Panc1 (cell line): ENCODE measurements at regions not wholly inside any gene's neighbourhood (a gene's known extent, or its start where the extent isn't known, plus 50 kb on each side); places are given as distances from the start of the nearest gene placed in this dataset.

Experiments
- ATAC-seq: fragments of 200-7000 bp; cut with Tn5 transposase; 2 replicates; pipeline ENCODE4 v1.9.1; 2020; ENCODE audit warnings: mild to moderate bottlenecking, moderate library complexity
- BruUV-seq: library from RNA; stranded (reverse); fragments of 400-500 nt; replicated peaks from 2 replicates; lab custom pipeline; 2021; lab: Mats Ljungman, UMichigan
- CTCF ChIA-PET: fragments of 300-600 bp; sonication (Branson Sonifier 250); formaldehyde crosslinking; loops from one replicate; lab custom pipeline; 2022; ENCODE audit warnings: antibody characterized with exemption; lab: Charles Lee
- POLR2A ChIA-PET: fragments of 300-600 bp; sonication (Branson Sonifier 250); formaldehyde crosslinking; loops from one replicate; lab custom pipeline; 2022; ENCODE audit warnings: antibody characterized with exemption; lab: Charles Lee
- DNase-seq: peaks from one replicate; pipeline ENCODE4 v3.0.0-alpha.2; 2010; ENCODE audit warnings: low read depth, low spot score
- H3K27ac ChIP-seq: 2 replicates; pipeline ENCODE4 v1.5.1; 2011; ENCODE audit warnings: mild to moderate bottlenecking, low read length, inconsistent platforms
- H3K27me3 ChIP-seq: fragments of 200-500 bp; sonication (Bioruptor generic); 2 replicates; pipeline ENCODE4 v1.6.0; 2014; ENCODE audit warnings: low read length, inconsistent platforms; ENCODE audit not compliant: control insufficient read depth, insufficient read depth
- H3K36me3 ChIP-seq: fragments of 200-500 bp; sonication (Bioruptor generic); 2 replicates; pipeline ENCODE4 v1.5.1; 2014; ENCODE audit warnings: inconsistent platforms, mild to moderate bottlenecking, low read length, moderate library complexity; ENCODE audit not compliant: control insufficient read depth, insufficient read depth
- H3K4me1 ChIP-seq: 2 replicates; pipeline ENCODE4 v1.5.1; 2011; ENCODE audit warnings: inconsistent platforms, mild to moderate bottlenecking, low read length, moderate library complexity; ENCODE audit not compliant: control insufficient read depth, insufficient read depth
- H3K4me3 ChIP-seq, 2 experiments: 2 replicates each; pipeline ENCODE4 v1.5.1; 2011 to 2012; ENCODE audit warnings: low read depth in 2 of 2, low read length in 2 of 2, mild to moderate bottlenecking in 2 of 2, inconsistent platforms in 1 of 2, moderate library complexity in 1 of 2
- H3K9me3 ChIP-seq: fragments of 200-500 bp; sonication (Bioruptor generic); 2 replicates; pipeline ENCODE4 v1.5.1; 2014; ENCODE audit warnings: low read depth, mild to moderate bottlenecking, inconsistent platforms, low read length, moderate library complexity; ENCODE audit not compliant: control insufficient read depth, insufficient read depth
- POLR2AphosphoS5 ChIP-seq: IDR thresholded peaks from 2 replicates; pipeline ENCODE4 v1.6.1; 2012; ENCODE audit warnings: mild to moderate bottlenecking, low read depth, low read length, moderate library complexity
- SIN3A ChIP-seq: IDR thresholded peaks from 2 replicates; pipeline ENCODE4 v1.6.1; 2012; ENCODE audit warnings: low read depth, mild to moderate bottlenecking, low read length, moderate library complexity, borderline replicate concordance; ENCODE audit not compliant: insufficient read depth
- in situ Hi-C: cut with HindIII; loops from 2 replicates; pipeline ENCODE4 v1.10.0; 2016; ENCODE audit warnings: low sequenced_read_pairs, low pct_unique_long_range_greater_than_20kb
- intact Hi-C: fragments of 100-400 bp; cut with micrococcal nuclease; formaldehyde crosslinking; loops from one replicate; pipeline ENCODE4 v1.10.0; 2022; ENCODE audit not compliant: unreplicated experiment
- TF ChIP-seq, protein P1 (sequence below): fragments of 450-650 bp; IDR thresholded peaks from 2 replicates; pipeline ENCODE4 v1.5.1; 2017; ENCODE audit warnings: mild to moderate bottlenecking
- TF ChIP-seq, protein P2 (sequence below), 2 experiments: IDR thresholded peaks; 2 replicates each; pipeline ENCODE4 v1.6.1; 2011 to 2012; ENCODE audit warnings: low read depth in 2 of 2, control low read depth in 1 of 2, low read length in 1 of 2, mild to moderate bottlenecking in 1 of 2, moderate library complexity in 1 of 2; ENCODE audit not compliant: insufficient read depth in 1 of 2

DNA sequence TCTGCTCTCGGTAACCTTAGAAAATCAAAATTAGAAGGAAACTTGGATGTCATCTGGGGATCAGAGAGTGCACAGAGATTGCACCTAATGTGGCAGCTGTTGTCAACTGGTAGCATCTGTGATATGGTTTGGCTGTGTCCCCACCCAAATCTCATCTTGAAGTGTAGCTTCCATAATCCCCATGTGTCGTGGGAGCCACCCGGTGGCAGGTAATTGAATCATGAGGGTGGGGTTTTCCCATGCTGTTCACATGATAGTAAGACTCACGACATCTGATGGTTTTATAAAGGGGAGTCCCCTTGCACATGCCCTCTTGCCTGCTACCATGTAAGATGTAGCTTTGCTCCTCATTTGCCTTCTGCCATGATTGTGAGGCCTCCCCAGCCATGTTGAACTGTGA lies 127.7 kb upstream of the SRRM4 start:
- no TSS peak for BruUV-seq
- intact Hi-C loops: loop anchor here (5.0 kb wide), 1 partner anchor 446 kb away; no protein-coding TSS in a partner anchor
- DNase-seq (no peak), ATAC-seq (no peak)
- H3K4me3 ChIP-seq: no peak overlapping the region
- no peaks in the 10 kb centered on the region for H3K36me3 ChIP-seq
- ChIA-PET CTCF (no interaction called here), POLR2A (no interaction called here)
- no peaks in the 10 kb centered on the region for H3K9me3 ChIP-seq
- TF ChIP-seq, protein P1, sequence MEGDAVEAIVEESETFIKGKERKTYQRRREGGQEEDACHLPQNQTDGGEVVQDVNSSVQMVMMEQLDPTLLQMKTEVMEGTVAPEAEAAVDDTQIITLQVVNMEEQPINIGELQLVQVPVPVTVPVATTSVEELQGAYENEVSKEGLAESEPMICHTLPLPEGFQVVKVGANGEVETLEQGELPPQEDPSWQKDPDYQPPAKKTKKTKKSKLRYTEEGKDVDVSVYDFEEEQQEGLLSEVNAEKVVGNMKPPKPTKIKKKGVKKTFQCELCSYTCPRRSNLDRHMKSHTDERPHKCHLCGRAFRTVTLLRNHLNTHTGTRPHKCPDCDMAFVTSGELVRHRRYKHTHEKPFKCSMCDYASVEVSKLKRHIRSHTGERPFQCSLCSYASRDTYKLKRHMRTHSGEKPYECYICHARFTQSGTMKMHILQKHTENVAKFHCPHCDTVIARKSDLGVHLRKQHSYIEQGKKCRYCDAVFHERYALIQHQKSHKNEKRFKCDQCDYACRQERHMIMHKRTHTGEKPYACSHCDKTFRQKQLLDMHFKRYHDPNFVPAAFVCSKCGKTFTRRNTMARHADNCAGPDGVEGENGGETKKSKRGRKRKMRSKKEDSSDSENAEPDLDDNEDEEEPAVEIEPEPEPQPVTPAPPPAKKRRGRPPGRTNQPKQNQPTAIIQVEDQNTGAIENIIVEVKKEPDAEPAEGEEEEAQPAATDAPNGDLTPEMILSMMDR: peak; percentile 66
- TF ChIP-seq, protein P2, sequence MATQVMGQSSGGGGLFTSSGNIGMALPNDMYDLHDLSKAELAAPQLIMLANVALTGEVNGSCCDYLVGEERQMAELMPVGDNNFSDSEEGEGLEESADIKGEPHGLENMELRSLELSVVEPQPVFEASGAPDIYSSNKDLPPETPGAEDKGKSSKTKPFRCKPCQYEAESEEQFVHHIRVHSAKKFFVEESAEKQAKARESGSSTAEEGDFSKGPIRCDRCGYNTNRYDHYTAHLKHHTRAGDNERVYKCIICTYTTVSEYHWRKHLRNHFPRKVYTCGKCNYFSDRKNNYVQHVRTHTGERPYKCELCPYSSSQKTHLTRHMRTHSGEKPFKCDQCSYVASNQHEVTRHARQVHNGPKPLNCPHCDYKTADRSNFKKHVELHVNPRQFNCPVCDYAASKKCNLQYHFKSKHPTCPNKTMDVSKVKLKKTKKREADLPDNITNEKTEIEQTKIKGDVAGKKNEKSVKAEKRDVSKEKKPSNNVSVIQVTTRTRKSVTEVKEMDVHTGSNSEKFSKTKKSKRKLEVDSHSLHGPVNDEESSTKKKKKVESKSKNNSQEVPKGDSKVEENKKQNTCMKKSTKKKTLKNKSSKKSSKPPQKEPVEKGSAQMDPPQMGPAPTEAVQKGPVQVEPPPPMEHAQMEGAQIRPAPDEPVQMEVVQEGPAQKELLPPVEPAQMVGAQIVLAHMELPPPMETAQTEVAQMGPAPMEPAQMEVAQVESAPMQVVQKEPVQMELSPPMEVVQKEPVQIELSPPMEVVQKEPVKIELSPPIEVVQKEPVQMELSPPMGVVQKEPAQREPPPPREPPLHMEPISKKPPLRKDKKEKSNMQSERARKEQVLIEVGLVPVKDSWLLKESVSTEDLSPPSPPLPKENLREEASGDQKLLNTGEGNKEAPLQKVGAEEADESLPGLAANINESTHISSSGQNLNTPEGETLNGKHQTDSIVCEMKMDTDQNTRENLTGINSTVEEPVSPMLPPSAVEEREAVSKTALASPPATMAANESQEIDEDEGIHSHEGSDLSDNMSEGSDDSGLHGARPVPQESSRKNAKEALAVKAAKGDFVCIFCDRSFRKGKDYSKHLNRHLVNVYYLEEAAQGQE (IDR thresholded peaks at IDR 0.05; ENCODE audit: insufficient read depth in 1 of 2, low read depth in 2 of 2, low read length in 1 of 2): no peak
- no peak for TF ChIP-seq SIN3A
- in situ Hi-C loops: no loop called here
- no peak overlapping the region for H3K27ac ChIP-seq
- no peaks in the 10 kb centered on the region; the same call in 1 of the 2 replicates for H3K27me3 ChIP-seq
- no peaks in the 10 kb centered on the region for H3K4me1 ChIP-seq

DNA sequence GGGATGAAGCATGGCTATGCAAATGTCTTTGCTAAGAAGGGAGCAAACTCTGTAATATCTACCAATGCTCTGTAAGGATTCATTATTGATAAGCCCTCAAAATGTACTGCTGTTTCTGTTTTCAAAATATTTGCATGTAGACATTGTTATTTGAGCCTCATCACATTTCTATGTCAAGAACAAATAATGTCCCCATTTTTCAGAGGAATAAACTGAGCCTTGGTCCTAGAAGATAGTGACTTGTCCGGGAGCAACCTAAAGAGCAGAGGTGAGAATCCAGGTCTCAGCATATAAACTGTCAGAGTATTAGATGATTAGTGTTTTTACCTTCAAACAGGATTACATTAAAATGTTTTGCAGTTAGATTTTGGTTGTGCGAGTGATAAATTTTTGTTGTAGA lies 125.5 kb upstream of the SRRM4 start:
- ChIA-PET CTCF (no interaction called here), POLR2A (no interaction called here)
- intact Hi-C loops: no loop called here
- H3K36me3 ChIP-seq: no peaks in the 10 kb centered on the region
- DNase-seq (no peak), ATAC-seq (no peak)
- no peak overlapping the region for H3K27ac ChIP-seq
- H3K4me3 ChIP-seq: no peak overlapping the region
- in situ Hi-C loops: no loop called here
- H3K27me3 ChIP-seq: no peaks in the 10 kb centered on the region; the same call in 1 of the 2 replicates
- H3K4me1 ChIP-seq: no peaks in the 10 kb centered on the region
- no TSS peak for BruUV-seq
- H3K9me3 ChIP-seq: no peaks in the 10 kb centered on the region
- no peak for TF ChIP-seq POLR2AphosphoS5

DNA sequence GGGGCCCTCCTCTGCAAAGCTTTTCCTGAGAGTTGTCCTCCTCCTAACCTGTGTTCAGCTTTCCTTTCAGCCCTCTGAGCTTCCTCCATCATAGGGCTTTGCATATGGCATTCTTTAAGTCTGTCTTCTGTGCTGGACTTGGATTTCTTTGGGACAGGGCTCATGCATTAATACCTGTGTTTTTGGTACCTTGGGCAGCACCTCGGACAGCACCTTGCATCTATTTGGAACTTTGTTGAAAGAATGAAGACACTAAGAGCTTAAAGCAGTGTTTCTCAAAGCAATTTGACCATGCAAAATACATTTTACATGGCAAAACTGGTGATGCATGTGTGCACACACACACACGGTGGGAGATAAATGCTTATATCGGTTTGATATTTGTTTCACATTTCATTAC lies 115.0 kb upstream of the SRRM4 start:
- intact Hi-C loops: no loop called here
- in situ Hi-C loops: no loop called here
- no peaks in the 10 kb centered on the region for H3K4me1 ChIP-seq
- BruUV-seq: no TSS peak
- H3K9me3 ChIP-seq: no peaks in the 10 kb centered on the region
- H3K4me3 ChIP-seq: no peak overlapping the region
- no peaks in the 10 kb centered on the region for H3K36me3 ChIP-seq
- H3K27me3 ChIP-seq: peaks cover 5% of the 10 kb centered on the region; the same call in 1 of the 2 replicates
- ATAC-seq (no peak), DNase-seq (no peak)
- POLR2A ChIA-PET: no interaction called here
- CTCF ChIA-PET: no interaction called here
- TF ChIP-seq POLR2AphosphoS5: no peak
- TF ChIP-seq, protein P2 (IDR thresholded peaks at IDR 0.05; ENCODE audit: insufficient read depth in 1 of 2, low read depth in 2 of 2, low read length in 1 of 2): peak; percentile 82 to 85
- no peak overlapping the region for H3K27ac ChIP-seq
